ENCODE measurements at regions not wholly inside any gene's neighbourhood (a gene's known extent, or its start where the extent isn't known, plus 50 kb on each side); places are given as distances from the start of the nearest gene placed in this dataset.

DNA sequence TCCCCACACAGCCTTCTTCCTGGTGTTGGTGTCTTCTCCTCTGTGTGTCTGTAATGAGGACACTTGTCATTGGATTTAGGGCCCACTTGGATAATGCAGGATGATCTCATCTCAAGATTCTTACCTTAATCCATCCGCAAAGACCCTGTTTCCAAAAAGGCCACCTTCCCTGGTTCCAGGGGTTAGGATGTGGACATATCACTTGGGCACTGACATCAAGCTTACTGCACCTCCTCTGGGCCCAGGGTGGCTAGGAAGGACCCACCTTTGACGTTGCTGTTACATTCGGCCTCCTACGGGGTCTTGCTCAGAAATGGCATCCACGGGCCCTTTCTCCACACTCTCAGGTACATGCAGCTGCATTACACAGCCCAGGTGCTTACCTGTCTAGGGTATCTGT, 535.9 kb downstream of the BRD1 start:
- DNase-seq (ENCODE audit: low spot score): no peak

DNA sequence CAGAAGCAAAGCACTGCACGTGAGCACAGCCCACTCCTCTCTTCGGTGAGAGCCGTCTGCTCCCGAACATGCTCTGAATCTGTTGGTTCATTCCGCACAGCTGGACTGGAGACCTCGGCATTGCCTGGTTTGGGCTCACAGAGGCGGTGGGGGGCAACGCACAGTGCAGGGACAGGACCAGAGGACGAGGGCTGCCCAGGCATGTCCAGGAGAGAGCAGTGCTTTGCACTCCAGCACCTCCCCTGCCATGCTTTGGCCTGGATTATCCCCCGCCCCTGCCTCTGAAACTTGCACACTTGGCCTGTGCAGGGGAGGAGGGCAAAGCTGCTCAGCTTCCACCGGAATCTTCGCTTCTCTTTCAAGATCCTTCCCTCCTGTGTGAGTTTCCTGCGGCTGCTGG, 536.5 kb downstream of the BRD1 start:
- no peak for DNase-seq (ENCODE audit: low spot score)

DNA sequence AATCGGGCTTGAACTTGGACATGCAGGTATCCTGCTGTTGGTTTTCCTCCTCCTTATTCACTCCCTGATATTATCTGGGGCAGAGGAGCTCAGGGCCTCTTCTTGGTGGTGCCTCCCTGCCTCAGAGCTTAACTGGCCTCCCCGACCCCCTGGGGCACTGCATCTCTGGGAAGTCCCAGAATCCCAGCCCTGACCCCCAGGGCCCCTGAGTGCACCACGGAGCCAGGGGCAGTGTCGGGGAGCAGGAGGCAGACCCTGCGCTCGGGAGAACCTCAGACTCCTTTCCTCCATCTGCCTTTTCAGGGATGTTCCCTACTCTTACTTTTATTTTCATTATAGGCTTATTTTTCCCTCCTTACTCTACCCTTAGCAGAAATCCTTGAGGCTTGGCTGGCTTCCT, 537.0 kb downstream of the BRD1 start:
- DNase-seq (ENCODE audit: low spot score): no peak

DNA sequence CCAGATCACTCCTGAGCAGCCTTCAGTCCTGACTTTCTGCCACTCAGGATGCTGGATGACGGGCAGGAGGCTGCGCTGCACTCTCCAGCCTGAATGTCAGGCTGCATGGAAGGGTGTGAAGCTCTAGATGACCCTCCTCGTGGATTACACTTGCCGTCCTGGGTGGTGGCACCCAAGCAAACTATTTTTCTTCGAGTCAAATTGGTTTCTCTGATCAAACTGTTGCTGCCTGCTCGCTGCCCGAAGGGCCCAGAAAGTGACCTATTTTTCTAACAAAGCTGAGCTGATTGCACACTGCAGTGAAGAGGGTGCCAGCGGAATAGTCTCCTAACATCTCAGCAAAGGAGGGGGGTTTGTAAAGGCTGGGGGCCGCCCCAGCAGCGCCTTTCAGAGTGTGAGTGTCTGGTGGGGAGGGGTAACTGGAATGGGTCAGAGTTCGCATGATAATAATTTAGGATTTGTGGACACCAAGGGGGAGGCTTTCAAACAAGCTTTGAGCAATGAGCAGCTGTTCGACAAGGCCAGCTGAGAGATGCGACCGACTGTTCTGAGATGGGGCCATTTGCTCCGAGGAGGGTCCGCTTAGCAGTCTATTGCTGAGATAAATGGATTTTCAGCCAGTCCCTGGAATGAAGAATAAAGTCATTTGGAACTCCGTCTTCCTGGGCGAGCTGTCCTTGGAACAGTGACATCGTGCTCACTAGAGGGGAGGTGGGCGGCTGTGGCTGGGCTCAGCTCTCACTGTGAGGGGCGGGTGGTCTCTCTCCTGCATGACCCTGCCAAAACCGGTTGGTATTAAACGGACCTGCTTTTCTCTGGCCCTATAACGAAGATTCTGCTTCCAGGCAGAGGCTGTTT, 537.6 kb downstream of the BRD1 start:
- no peak for DNase-seq (ENCODE audit: low spot score)

DNA sequence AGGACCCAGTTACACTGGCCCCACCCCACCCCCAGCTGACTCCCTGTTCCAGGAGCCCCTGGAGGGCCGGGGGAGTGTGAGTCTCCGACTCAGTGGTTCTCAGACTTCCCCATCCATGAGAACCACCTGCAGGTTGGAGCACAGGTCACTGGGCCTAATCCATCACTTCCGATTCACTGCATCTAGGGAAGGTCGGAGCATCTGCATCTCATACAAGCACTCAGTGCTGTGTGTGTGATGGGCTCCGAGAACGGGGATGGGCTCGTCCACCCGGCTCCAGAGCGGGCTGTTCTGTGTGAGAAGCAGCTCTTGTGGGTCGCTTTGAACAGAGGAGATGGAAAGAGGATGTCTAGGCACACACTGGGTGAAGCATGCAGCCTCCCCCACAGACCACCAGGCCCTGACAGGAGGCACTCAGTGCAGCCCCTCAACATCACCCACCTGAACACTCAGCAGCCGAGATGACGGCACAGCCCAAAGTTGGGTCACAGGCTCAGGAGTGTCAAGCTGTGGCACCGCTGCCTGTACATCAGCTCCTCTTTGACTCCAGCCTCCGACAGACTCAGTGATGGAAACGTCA, 541.4 kb downstream of the BRD1 start:
- DNase-seq (ENCODE audit: low spot score): no peak

DNA sequence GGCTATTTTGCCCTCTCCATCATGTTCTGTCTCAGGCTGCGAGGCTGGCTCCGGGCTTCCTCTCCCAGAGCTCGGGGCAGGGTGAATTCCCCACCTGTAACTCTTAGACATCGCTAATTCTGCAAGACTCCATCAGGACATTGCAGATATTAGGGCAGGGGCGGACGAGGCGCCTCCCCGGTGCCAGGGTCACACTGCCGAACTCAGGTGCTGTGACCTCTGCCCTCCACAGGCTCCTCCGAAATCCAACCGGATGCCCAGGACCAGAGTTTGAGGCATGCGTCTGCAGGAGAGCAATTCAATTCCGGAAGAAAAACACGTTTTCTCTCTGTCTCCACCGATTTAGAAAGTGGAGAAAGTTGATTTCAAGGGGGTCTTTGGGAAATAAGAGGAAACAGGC, 542.7 kb downstream of the BRD1 start:
- DNase-seq (ENCODE audit: low spot score): no peak

DNA sequence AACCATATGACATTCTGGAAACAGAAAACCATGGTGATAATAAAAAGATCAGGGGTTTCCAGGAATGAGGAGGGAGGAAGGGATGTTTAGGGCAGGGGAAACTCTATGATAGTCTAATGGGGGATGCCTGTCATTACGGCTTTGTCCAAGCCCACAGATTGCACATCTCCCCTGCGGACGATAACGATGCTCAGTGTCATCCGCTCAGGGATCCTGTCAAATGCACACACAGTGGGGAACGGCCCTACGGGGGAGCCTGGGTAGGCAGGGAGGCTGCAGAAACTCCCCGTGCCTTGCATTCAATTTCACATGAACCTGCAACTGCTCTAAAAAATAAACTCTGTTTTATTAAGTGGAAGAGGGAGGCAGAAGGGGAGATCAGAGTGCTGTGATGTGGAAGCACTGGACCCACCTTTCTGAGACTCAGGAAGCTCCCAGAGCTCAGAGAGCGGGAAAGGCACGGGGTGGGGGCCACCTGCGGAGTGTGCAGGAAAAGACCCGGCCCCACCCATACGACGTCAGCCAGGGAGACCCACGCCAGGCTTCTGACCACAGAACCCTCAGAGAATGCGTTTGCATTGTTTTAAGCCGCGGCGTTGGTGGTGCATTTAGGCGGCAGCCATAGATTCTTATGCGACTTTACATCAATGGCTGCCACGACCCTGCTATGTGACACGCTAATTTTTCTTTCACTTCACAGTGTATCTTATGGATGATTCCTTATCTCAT, 543.5 kb downstream of the BRD1 start:
- DNase-seq (ENCODE audit: low spot score): no peak

DNA sequence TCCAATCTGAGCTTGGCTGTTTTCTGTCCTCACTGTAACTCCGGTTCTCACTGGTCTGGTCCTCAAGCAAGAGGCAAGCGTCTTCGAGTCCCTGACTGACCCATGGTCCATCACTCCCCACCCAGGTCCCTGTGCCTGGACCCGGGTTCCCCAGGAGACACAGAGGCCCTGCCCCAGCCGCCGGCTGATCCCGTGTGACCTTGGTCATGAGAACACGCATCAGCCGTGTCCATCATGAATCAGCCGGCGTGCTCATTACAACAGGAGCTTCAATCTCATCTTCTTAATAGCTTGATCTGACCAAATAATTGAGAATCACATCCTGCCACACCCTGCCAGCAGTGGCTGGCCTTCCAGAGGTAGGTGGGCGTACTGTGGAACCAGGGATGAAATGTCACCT, 545.1 kb downstream of the BRD1 start:
- no peak for DNase-seq (ENCODE audit: low spot score)

DNA sequence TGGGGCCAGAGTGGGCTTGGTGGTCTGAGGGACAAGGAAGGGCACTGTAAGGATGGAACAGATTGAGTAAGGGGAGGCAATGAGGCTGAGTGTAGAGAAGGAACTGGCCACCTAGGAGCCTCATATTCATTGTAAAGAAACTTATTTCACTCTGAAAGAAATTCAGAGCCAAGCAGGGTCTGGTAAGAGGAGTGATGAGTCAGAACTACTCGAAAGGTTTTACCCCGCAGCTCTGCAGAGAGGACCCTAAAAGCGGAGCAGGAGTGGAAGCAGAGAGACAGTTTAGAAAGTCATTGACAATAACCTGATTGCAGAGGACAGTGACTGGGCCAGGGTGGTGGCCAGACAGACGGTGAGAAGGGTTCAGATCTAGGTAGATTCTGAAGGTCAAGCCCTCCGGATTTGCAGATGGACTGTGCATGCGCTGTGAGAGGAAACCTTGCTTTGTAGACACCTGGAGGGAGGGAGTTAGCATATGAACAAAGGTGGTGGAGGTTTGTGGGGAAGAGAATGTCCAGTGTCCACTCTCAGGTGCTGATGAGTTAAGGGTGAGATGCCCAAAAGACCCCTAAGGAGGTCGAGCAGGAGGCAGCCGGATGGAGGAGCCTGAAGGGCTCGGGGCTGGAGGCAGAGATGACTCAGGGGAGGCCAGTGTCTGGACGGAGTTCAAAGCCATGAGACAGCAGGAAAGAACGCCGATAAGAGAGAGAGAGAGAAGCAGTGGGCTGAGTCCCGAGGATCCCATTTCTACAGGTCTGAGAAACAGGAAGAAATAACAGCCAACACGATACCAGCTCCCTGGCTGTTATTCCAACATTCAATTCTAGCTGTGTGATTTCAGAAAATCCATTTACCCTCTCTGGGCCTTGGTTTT, 546.0 kb downstream of the BRD1 start:
- DNase-seq (ENCODE audit: low spot score): no peak

DNA sequence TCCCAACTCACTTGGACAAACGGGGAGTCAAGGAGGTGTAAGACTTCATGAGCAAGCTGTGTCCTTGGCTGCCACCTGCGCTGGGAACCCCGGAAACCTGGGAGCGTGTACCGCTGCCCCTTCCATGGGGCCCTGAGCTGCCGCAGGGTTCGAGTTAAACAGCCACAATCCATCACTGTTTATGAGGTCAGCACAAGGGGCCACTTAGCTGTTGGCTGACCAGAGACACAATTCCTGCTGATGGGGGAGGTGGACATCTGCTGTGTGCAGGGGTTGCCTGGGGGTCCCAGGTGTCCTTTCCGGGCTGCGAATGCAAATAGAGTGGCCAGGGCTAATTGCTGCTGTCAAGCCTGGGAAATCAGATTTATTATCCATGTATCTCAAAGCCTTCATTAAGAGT, 549.3 kb downstream of the BRD1 start:
- no peak for DNase-seq (ENCODE audit: low spot score)

DNA sequence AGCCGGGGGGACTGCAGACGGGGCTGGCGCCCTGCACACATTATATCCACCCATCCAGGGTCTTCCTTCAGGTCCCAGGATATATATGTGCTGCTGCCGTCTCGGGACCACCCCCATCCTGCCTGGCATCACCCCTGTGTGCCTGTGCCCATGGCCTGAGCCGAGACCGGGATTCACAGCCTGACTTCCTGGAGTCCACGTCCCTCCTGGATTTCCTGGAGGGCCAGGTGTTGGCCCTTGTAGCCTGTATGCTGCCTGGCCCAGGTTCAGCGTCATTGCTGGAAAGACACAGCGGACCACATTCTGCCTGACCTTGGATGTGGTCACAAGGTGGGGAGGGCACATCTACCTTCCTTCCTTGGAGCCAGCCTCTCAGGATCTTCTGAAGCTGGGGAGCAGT, 551.1 kb downstream of the BRD1 start:
- DNase-seq (ENCODE audit: low spot score): no peak

DNA sequence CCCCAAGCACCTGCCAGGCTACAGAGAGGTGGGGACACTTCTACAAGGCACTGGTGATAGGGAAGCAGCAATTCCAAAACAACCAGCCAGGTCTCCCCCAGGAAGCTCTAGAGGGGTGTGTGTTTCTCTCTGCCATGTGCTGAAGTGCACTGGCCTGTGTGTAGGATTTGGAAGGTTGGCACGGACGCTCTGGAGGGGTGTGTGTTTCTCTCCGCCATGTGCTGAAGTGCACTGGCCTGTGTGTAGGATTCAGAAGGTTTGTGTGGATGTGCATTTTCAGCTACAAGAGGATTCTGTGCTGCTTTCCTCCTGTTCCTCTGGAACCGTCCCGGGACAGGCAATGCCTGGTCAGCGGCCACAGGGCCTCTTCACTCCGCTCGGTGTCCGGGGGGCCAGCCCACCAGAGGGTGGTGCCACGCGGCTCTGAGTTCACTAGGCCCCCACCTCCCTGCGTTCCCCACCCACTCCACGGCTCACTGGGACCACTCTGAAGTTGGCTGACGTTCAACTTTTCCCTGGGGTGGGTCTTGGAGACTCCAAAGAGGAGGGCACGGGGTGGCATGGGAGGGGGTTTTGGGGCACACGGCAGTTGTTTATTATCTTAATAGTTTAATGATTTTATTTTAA, 552.8 kb downstream of the BRD1 start:
- DNase-seq (ENCODE audit: low spot score): no peak

DNA sequence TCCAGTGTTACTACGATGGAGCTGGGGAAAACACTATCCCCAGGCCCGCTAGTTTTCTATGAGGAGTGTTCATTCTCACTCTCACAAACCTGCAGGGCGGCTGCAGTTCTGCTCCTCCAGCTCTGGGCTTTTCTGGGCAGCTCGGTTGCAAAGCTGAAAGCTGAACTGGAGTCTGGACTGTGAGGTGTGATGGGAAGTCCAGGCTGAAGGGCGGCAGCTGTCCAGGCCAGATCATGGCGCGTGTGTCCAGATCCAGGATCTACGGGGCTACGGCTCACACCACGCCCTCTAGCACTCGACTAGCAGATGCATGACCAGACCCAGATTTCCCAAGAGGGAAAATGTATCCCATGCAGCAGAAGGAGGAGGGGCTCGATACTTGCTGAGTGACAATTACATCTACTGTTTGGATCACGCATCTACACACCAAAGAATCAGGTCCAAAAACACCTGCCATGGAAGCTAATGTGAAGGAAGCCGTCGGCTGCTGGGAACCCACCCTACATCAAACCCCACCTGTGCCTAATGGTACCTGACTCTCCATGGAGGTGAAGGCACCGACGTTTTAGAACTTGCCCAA, 555.0 kb downstream of the BRD1 start:
- DNase-seq (ENCODE audit: low spot score): no peak

DNA sequence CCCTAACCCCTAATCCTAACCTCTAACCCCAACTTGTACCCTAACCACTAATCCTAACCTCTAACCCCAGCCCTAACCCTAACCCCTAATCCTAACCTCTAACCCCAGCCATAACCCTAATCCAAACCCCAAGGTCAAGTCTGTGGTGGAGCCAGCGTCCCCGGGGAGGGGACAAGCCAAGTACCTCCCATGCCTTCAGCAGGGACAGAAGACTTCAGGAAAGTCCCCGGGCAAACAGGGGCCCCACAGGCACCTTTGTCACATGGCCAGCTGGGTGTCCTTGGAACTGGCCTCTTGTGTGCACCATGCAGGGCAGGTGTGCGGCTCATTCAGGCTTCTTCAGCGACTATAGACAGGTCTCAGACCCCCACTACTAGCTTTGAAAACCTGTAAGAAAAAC, 555.8 kb downstream of the BRD1 start:
- no peak for DNase-seq (ENCODE audit: low spot score)

DNA sequence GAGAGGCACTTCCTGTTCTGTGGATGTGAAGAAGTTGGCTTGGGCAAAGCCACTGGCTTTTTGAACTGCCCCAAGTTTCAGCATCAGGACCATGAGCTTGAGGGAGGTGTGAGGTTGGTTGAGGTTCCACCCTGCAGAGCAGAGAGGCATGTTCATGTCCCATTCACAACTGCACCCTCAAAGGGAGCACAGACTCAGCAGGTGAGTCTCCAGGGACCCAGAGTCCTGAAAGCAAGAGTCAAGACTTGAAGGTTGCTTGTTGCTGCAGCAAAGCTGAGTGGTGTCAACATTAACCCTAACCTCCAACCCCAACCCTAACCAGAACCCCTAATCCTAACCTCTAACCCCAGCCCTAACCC, 556.3 kb downstream of the BRD1 start:
- no peak for DNase-seq (ENCODE audit: low spot score)

DNA sequence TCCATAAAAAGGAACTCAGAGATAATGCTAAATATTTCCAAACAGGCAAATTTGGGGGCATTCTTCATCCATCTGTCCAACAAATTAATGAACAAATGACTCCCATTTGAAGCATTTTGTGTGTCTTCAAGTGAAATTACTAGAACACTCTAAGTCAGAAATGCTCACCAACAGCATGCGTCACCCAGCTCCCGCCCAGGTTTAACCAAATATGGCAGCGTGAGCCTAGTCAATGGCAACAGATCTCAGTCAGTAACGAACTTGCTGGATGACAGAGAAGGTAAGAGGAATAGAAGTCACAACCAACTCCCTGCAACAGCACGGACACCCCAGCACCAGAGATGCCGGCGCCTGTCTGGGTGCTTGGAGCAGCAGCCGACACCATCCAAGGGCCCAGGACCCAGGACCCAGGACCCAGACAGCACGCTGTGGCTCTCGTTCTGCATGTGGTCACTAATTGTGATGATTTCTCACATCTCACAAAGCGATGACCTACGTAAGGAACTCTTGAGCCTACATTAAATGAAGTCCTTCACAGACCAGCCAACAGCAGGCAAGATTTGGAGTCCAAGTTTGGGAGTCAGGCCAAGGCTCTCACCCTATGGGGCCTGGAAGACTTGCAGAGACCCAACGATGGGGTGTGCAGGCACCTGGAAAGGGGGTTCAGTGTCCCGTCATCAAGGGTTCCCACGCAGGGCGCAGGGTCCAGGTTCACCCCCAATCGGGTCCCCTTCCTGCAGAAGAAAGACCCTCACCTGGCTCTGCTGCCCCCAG, 556.9 kb downstream of the BRD1 start:
- no peak for DNase-seq (ENCODE audit: low spot score)

DNA sequence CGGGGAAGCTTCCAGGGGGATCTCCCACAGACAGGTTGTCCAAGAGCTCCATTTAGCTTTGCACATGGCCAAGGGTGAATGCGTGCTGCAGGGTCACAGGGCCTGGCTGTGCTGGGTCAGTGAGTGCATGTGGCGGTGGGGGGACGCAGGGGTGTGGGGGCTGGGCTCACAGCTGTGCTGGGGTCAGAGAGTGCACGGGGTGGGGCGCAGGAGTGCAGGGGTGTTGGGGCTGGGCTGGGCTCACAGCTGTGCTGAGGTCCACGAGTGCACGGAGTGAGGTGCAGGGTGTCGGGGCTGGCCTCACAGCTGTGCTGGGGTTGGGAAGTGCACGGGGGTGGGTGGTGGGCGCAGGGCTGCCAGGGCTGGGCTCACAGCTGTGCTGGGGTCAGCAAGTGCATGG, 557.7 kb downstream of the BRD1 start:
- DNase-seq (ENCODE audit: low spot score): no peak

DNA sequence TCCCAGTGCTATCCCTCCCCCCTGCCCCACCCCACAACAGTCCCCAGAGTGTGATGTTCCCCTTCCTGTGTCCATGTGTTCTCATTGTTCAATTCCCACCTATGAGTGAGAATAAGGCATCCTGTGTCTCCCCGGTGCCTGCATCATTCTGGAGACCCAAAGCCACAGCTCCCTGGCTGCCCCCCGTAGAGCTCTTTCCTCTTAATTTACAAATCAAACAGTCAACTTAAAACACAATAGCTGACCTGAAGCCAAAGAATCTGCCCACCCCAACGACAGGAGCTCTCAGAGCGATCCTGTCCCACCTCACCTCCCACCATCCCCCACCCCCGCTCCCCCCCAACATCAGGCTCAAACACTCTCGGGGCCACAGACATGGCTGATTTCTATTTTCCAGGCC, 558.3 kb downstream of the BRD1 start:
- DNase-seq (ENCODE audit: low spot score): no peak

DNA sequence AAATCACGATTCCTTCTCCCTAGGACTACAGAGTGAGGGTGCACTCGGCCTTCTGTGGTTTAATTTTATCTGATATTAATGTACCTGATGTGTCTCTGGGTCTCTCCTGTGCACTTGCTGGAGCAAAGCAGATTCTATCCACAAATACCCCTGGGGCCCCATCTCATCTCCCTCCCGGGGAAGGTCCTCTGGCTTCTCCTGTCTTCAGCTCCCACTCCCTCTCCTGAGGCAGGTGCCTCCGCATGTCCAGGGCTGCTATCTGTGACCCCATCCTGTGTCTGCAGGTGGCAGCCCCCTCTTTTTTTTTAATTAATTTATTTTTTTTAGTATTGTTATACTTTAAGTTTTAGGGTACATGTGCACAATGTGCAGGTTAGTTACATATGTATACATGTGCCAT, 558.7 kb downstream of the BRD1 start:
- DNase-seq (ENCODE audit: low spot score): no peak

DNA sequence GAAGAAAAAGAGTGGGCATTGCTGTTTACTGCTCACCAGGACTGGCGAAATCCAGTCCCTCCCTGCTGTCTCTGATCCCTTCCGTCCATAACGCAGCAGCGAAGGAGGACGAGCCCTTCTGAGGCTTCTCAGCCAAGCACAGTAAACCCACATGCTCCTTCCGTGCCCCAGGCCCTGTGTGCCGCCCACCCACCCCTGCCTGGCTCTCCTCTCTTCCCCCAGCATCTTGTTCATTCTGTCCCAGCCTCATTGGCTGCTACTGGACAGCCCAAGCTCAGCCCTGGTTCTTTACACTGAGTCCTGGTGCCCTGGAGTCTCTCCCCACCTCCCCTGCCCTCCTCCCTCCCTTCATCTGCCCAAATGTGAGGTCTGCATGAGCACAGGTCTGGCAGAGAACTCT, 559.7 kb downstream of the BRD1 start:
- no peak for DNase-seq (ENCODE audit: low spot score)

Data from H4 (cell line).